Stimulated activated memory B cell treated with anti-CD40 and anti-IgM and Interleukin-4, amounts not matched to agents 10 μg/mL and 1 μg/mL and 100 μg/mL, for 72 hours (primary cell): ENCODE measurements at regions not wholly inside any gene's neighbourhood (a gene's known extent, or its start where the extent isn't known, plus 50 kb on each side); places are given as distances from the start of the nearest gene placed in this dataset.

ENCODE experiments used
- ATAC-seq: fragments of 150-1000 bp; cut with Tn5 transposase; 2 replicates; pipeline ENCODE4 v1.10.0; 2021
- H3K27ac Mint-ChIP-seq: one replicate; pipeline ENCODE4 v1.8.0; 2022; ENCODE audit warnings: mild to moderate bottlenecking, mixed read lengths
- H3K27me3 Mint-ChIP-seq: one replicate; pipeline ENCODE4 v1.8.0; 2022; ENCODE audit warnings: mixed read lengths
- H3K36me3 Mint-ChIP-seq: one replicate; pipeline ENCODE4 v1.8.0; 2022; ENCODE audit warnings: mixed read lengths
- H3K4me1 Mint-ChIP-seq: one replicate; pipeline ENCODE4 v1.8.0; 2022; ENCODE audit warnings: mixed read lengths
- H3K4me3 Mint-ChIP-seq: one replicate; pipeline ENCODE4 v1.8.0; 2022; ENCODE audit warnings: mild to moderate bottlenecking, moderate library complexity, mixed read lengths
- H3K9me3 Mint-ChIP-seq: one replicate; pipeline ENCODE4 v1.8.0; 2022; ENCODE audit warnings: mixed read lengths

- H3K27ac Mint-ChIP-seq: no peak overlapping the region
- ATAC-seq: no peak
- H3K27me3 Mint-ChIP-seq: no peaks in the 10 kb centered on the region
- H3K4me1 Mint-ChIP-seq: no peaks in the 10 kb centered on the region
- no peaks in the 10 kb centered on the region for H3K36me3 Mint-ChIP-seq
- H3K9me3 Mint-ChIP-seq: no peaks in the 10 kb centered on the region
- H3K4me3 Mint-ChIP-seq: no peak overlapping the region
Observed at GRCh38 chr16:77570574-77570973, 135.7 kb upstream of the ADAMTS18 start.

- ATAC-seq: no peak
- H3K27ac Mint-ChIP-seq: no peak overlapping the region
- H3K36me3 Mint-ChIP-seq: no peaks in the 10 kb centered on the region
- no peak overlapping the region for H3K4me3 Mint-ChIP-seq
- no peaks in the 10 kb centered on the region for H3K27me3 Mint-ChIP-seq
- no peaks in the 10 kb centered on the region for H3K9me3 Mint-ChIP-seq
- no peaks in the 10 kb centered on the region for H3K4me1 Mint-ChIP-seq
Observed at GRCh38 chr16:77571115-77571862, 136.5 kb upstream of the ADAMTS18 start.

GRCh38 chr16:77574867-77575624 is 140.2 kb upstream of the ADAMTS18 start:
- H3K36me3 Mint-ChIP-seq: no peaks in the 10 kb centered on the region
- no peaks in the 10 kb centered on the region for H3K9me3 Mint-ChIP-seq
- H3K27me3 Mint-ChIP-seq: no peaks in the 10 kb centered on the region
- no peak overlapping the region for H3K4me3 Mint-ChIP-seq
- H3K4me1 Mint-ChIP-seq: no peaks in the 10 kb centered on the region
- H3K27ac Mint-ChIP-seq: no peak overlapping the region
- no peak for ATAC-seq

- Mint-ChIP-seq H3K36me3 (no peaks in the 10 kb centered on the region), H3K27me3 (no peaks in the 10 kb centered on the region), H3K4me3 (no peak overlapping the region)
Observed at GRCh38 chr16:77579351-77579891, 142.9 kb upstream of the NUDT7 start.

GRCh38 chr16:77581706-77582105 is 140.6 kb upstream of the NUDT7 start:
- Mint-ChIP-seq H3K27me3 (peaks cover 7% of the 10 kb centered on the region), H3K4me3 (no peak overlapping the region), H3K9me3 (no peaks in the 10 kb centered on the region), H3K27ac (no peak overlapping the region), H3K36me3 (no peaks in the 10 kb centered on the region), H3K4me1 (no peaks in the 10 kb centered on the region)
- no peak for ATAC-seq

More at GRCh38 chr16:77579351-77579891, 142.9 kb upstream of the NUDT7 start:
- Mint-ChIP-seq H3K9me3 (no peaks in the 10 kb centered on the region), H3K27ac (no peak overlapping the region), H3K4me1 (no peaks in the 10 kb centered on the region)
- no peak for ATAC-seq

- no peak for ATAC-seq
- no peak overlapping the region for H3K27ac Mint-ChIP-seq
Observed at GRCh38 chr16:77584205-77584859, 138.0 kb upstream of the NUDT7 start.

GRCh38 chr16:77585379-77586251 is 136.7 kb upstream of the NUDT7 start:
- Mint-ChIP-seq H3K27ac (no peak overlapping the region), H3K36me3 (no peaks in the 10 kb centered on the region), H3K4me3 (no peak overlapping the region), H3K27me3 (peaks cover 7% of the 10 kb centered on the region), H3K9me3 (no peaks in the 10 kb centered on the region), H3K4me1 (no peaks in the 10 kb centered on the region)
- ATAC-seq: no peak

More at GRCh38 chr16:77584205-77584859, 138.0 kb upstream of the NUDT7 start:
- Mint-ChIP-seq H3K4me3 (no peak overlapping the region), H3K4me1 (no peaks in the 10 kb centered on the region), H3K9me3 (no peaks in the 10 kb centered on the region), H3K36me3 (no peaks in the 10 kb centered on the region), H3K27me3 (peaks cover 7% of the 10 kb centered on the region)

- Mint-ChIP-seq H3K27me3 (peaks cover 12% of the 10 kb centered on the region), H3K4me1 (no peaks in the 10 kb centered on the region), H3K27ac (no peak overlapping the region), H3K4me3 (no peak overlapping the region), H3K36me3 (no peaks in the 10 kb centered on the region), H3K9me3 (no peaks in the 10 kb centered on the region)
- no peak for ATAC-seq
Observed at GRCh38 chr16:77588389-77588788, 133.9 kb upstream of the NUDT7 start.

GRCh38 chr16:77589071-77589765 is 133.1 kb upstream of the NUDT7 start:
- peaks cover 16% of the 10 kb centered on the region for H3K27me3 Mint-ChIP-seq
- no peak overlapping the region for H3K4me3 Mint-ChIP-seq
- H3K4me1 Mint-ChIP-seq: no peaks in the 10 kb centered on the region

GRCh38 chr16:77590707-77591106 is 131.6 kb upstream of the NUDT7 start:
- no peak overlapping the region for H3K4me3 Mint-ChIP-seq
- H3K36me3 Mint-ChIP-seq: no peaks in the 10 kb centered on the region
- peaks cover 10% of the 10 kb centered on the region for H3K27me3 Mint-ChIP-seq
- no peak for ATAC-seq
- no peaks in the 10 kb centered on the region for H3K4me1 Mint-ChIP-seq
- no peaks in the 10 kb centered on the region for H3K9me3 Mint-ChIP-seq
- no peak overlapping the region for H3K27ac Mint-ChIP-seq

More at GRCh38 chr16:77589071-77589765, 133.1 kb upstream of the NUDT7 start:
- H3K27ac Mint-ChIP-seq: no peak overlapping the region
- H3K9me3 Mint-ChIP-seq: no peaks in the 10 kb centered on the region
- no peak for ATAC-seq
- H3K36me3 Mint-ChIP-seq: no peaks in the 10 kb centered on the region

- H3K4me3 Mint-ChIP-seq: no peak overlapping the region
- H3K4me1 Mint-ChIP-seq: no peaks in the 10 kb centered on the region
- no peaks in the 10 kb centered on the region for H3K9me3 Mint-ChIP-seq
- peaks cover 10% of the 10 kb centered on the region for H3K27me3 Mint-ChIP-seq
- H3K27ac Mint-ChIP-seq: no peak overlapping the region
- no peak for ATAC-seq
- no peaks in the 10 kb centered on the region for H3K36me3 Mint-ChIP-seq
Observed at GRCh38 chr16:77591347-77591746, 131.0 kb upstream of the NUDT7 start.

GRCh38 chr16:77592021-77592420 is 130.3 kb upstream of the NUDT7 start:
- no peak overlapping the region for H3K27ac Mint-ChIP-seq
- no peaks in the 10 kb centered on the region for H3K36me3 Mint-ChIP-seq
- peaks cover 17% of the 10 kb centered on the region for H3K27me3 Mint-ChIP-seq
- H3K4me3 Mint-ChIP-seq: no peak overlapping the region
- H3K9me3 Mint-ChIP-seq: peaks cover 3% of the 10 kb centered on the region
- no peaks in the 10 kb centered on the region for H3K4me1 Mint-ChIP-seq
- no peak for ATAC-seq

- peaks cover 7% of the 10 kb centered on the region for H3K9me3 Mint-ChIP-seq
- no peaks in the 10 kb centered on the region for H3K4me1 Mint-ChIP-seq
- no peak overlapping the region for H3K27ac Mint-ChIP-seq
Observed at GRCh38 chr16:77594057-77594456, 128.3 kb upstream of the NUDT7 start.

More at GRCh38 chr16:77594057-77594456, 128.3 kb upstream of the NUDT7 start:
- H3K36me3 Mint-ChIP-seq: no peaks in the 10 kb centered on the region
- no peak for ATAC-seq
- no peak overlapping the region for H3K4me3 Mint-ChIP-seq
- H3K27me3 Mint-ChIP-seq: peaks cover 22% of the 10 kb centered on the region
